ENCODE measurements at regions not wholly inside any gene's neighbourhood (a gene's known extent, or its start where the extent isn't known, plus 50 kb on each side); places are given as distances from the start of the nearest gene placed in this dataset.

DNA sequence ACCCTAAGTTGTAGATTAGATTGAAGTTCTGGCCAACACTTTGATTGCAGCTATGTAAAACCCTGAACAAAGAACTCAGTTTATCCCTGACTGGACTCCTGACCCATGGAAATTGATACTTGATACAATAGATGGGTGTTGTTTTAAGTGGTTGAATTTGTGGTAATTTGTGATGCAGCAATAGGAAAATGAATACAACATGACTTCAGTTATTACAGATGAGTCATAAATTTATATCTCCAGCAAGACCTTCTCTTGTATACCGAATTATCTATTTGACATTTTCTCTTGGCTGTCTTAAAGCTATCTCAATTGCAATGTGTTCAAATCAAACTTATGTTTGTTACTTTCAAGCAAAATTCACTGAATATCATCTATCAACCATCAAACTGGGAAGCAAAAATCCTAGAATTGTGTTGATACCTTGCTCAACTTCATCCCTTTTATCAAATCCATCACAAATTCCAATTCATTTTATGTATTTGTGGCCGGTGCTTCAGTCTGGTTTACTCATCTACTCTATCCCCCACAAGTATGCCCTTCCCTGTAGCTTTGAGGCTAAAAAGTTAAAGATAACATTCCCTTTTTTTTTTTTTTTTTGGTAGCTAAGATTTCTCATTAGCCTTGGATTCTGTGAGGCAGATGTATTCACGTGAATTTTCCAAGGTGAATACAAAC is 129.4 kb upstream of the CENPW start:
- TF ChIP-seq TARDBP (IDR thresholded peaks at IDR 0.05) (no peak), SUZ12 (IDR thresholded peaks at IDR 0.05) (no peak), FOXA1 (IDR thresholded peaks at IDR 0.05) (no peak), BHLHE40 (IDR thresholded peaks at IDR 0.05; ENCODE audit: borderline replicate concordance) (no peak), ELF4 (IDR thresholded peaks at IDR 0.05) (no peak), NFRKB (IDR thresholded peaks at IDR 0.05) (no peak), SP1 (IDR thresholded peaks at IDR 0.05) (no peak), LEF1 (IDR thresholded peaks at IDR 0.05; ENCODE audit: borderline replicate concordance) (no peak), ARNT (IDR thresholded peaks at IDR 0.05) (no peak), FOXM1 (IDR thresholded peaks at IDR 0.05; ENCODE audit: borderline replicate concordance) (no peak), HDGF (IDR thresholded peaks at IDR 0.05; ENCODE audit: borderline replicate concordance) (no peak), ZNF384 (IDR thresholded peaks at IDR 0.05) (no peak)
